ENCODE measurements at regions not wholly inside any gene's neighbourhood (a gene's known extent, or its start where the extent isn't known, plus 50 kb on each side); places are given as distances from the start of the nearest gene placed in this dataset.

GRCh38 chr12:97967831-97968230, 505.2 kb downstream of the RMST start:
- TF ChIP-seq POLR2AphosphoS5 (IDR thresholded peaks at IDR 0.05) (no peak), CTCF (IDR thresholded peaks at IDR 0.05 in 8 of 11, conservative IDR thresholded peaks at IDR 0.05 in 3 of 11) (no peak), POLR2A (IDR thresholded peaks at IDR 0.05) (no peak)
- 49 to 68% (median 64%) methylated on average over 2 of the region's 2 CpGs for WGBS, 5 donors
- intact Hi-C loops (cut with DNase I; ENCODE audit: low total_unique reads): no loop called here
- no peak for DNase-seq
- Histone ChIP-seq H3K36me3 (no peaks in the 10 kb centered on the region), H3K4me3 (no peak overlapping the region), H3K9me3 (no peaks in the 10 kb centered on the region), H3K4me1 (no peaks in the 10 kb centered on the region), H3K27me3 (replicated peaks in 1 of 7) (peaks cover 0 to 7% (median 0%) of the 10 kb centered on the region in 7 donors), H3K27ac (no peak overlapping the region)

DNA sequence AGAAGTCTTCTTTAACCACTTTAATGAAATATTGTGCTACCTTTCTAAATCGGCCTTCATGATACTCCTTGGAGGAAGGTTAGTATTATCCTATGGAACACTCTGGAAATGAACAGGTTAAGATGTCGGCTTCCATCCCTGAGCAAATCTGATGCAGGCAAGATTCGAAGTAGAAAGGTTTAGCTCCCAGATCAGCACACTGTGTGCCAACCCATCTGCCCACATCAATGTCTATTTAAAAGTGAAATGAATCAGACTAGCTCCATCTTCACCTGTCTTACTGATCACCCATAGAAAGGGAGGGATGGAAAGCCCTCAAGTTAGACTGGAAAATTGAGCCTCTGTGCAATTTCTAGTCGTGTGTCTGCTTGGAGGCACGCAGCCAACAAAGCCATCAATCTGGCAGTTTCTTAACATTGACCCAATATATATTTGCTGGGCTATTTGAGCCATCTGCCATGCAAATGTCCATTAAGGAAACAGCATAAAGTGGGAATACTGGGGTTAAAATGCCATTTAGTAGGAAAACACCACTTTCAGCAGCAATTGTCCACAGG, 506.1 kb downstream of the RMST start:
- H3K4me3 ChIP-seq: no peak overlapping the region
- intact Hi-C loops (cut with DNase I; ENCODE audit: low total_unique reads): no loop called here
- no peak for DNase-seq
- no peaks in the 10 kb centered on the region for H3K9me3 ChIP-seq
- H3K27me3 ChIP-seq (replicated peaks in 1 of 7): peaks cover 0 to 7% (median 0%) of the 10 kb centered on the region in 7 donors
- WGBS, 5 donors: 58 to 73% (median 68%) methylated on average over 5 of the region's 5 CpGs
- no peaks in the 10 kb centered on the region for H3K4me1 ChIP-seq
- H3K27ac ChIP-seq: no peak overlapping the region
- TF ChIP-seq CTCF (IDR thresholded peaks at IDR 0.05 in 8 of 11, conservative IDR thresholded peaks at IDR 0.05 in 3 of 11) (no peak), POLR2A (IDR thresholded peaks at IDR 0.05) (no peak), POLR2AphosphoS5 (IDR thresholded peaks at IDR 0.05) (no peak)
- H3K36me3 ChIP-seq: no peaks in the 10 kb centered on the region

GRCh38 chr12:97977870-97978405, 515.3 kb downstream of the RMST start:
- Histone ChIP-seq H3K9me3 (peaks cover 0 to 18% (median 0%) of the 10 kb centered on the region in 8 donors), H3K36me3 (no peaks in the 10 kb centered on the region), H3K27me3 (replicated peaks in 1 of 7) (no peaks in the 10 kb centered on the region), H3K27ac (no peak overlapping the region), H3K4me3 (no peak overlapping the region), H3K4me1 (no peaks in the 10 kb centered on the region)
- TF ChIP-seq CTCF (IDR thresholded peaks at IDR 0.05 in 8 of 11, conservative IDR thresholded peaks at IDR 0.05 in 3 of 11) (no peak), POLR2AphosphoS5 (IDR thresholded peaks at IDR 0.05) (no peak), POLR2A (IDR thresholded peaks at IDR 0.05) (no peak)
- intact Hi-C loops (cut with DNase I; ENCODE audit: low total_unique reads): no loop called here
- 83 to 97% (median 86%) methylated on average over 2 of the region's 2 CpGs for WGBS, 5 donors
- no peak for DNase-seq

DNA sequence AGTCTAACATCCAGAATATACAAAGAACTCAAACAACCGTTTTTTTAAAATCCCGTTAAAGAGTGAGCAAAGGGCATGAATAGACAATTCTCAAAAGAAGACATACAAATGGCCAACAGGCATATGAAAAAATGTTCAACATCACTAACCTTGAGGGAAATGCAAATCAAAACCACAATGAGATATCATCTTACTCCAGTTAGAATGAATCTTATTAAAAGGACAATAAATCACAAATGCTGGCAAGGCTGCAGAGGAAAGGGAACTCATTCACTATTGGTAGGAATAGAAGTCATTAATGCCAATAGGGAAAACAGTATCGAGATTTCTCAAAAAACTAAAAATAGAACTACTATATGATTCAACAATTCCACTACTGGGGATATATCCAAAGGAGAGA, 520.1 kb downstream of the RMST start:
- no peaks in the 10 kb centered on the region for H3K36me3 ChIP-seq
- peaks cover 0 to 12% (median 0%) of the 10 kb centered on the region in 8 donors for H3K9me3 ChIP-seq
- no peak overlapping the region for H3K4me3 ChIP-seq
- WGBS, 5 donors: 85 to 87% (median 85%) methylated on average over 3 of the region's 3 CpGs
- DNase-seq: no peak
- no peak overlapping the region for H3K27ac ChIP-seq
- intact Hi-C loops (cut with DNase I; ENCODE audit: low total_unique reads): no loop called here
- H3K27me3 ChIP-seq (replicated peaks in 1 of 7): no peaks in the 10 kb centered on the region
- no peaks in the 10 kb centered on the region for H3K4me1 ChIP-seq
- TF ChIP-seq POLR2AphosphoS5 (IDR thresholded peaks at IDR 0.05) (no peak), CTCF (IDR thresholded peaks at IDR 0.05 in 8 of 11, conservative IDR thresholded peaks at IDR 0.05 in 3 of 11) (no peak), POLR2A (IDR thresholded peaks at IDR 0.05) (no peak)

All from spleen (tissue), 11 donors.